ENCODE measurements at regions not wholly inside any gene's neighbourhood (a gene's known extent, or its start where the extent isn't known, plus 50 kb on each side); places are given as distances from the start of the nearest gene placed in this dataset.
A peak's percentile ranks its signal among the peaks of the same experiment; 100 is the strongest.

GRCh38 chr1:234866007-234866866, 256.3 kb upstream of the IRF2BP2 start (continued):
- peak; percentile 92 for TF ChIP-seq EHMT2 (IDR thresholded peaks at IDR 0.05)
- TF ChIP-seq, protein P1, sequence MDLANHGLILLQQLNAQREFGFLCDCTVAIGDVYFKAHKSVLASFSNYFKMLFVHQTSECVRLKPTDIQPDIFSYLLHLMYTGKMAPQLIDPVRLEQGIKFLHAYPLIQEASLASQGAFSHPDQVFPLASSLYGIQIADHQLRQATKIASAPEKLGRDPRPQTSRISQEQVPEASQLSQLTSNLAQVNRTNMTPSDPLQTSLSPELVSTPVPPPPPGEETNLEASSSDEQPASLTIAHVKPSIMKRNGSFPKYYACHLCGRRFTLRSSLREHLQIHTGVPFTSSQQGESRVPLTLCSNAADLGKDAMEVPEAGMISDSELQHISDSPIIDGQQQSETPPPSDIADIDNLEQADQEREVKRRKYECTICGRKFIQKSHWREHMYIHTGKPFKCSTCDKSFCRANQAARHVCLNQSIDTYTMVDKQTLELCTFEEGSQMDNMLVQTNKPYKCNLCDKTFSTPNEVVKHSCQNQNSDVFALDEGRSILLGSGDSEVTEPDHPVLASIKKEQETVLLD (IDR thresholded peaks at IDR 0.05) = peak; percentile 13; the same call in 1 of the 2 replicates
- TF ChIP-seq L3MBTL2 (IDR thresholded peaks at IDR 0.05) = peak; percentile 97
- TF ChIP-seq RCOR1 (IDR thresholded peaks at IDR 0.05; ENCODE audit: borderline replicate concordance in 1 of 2, low read depth in 2 of 2, low read length in 2 of 2) = peak; percentile 9 to 89; a peak in 3 of 4 replicates
- TF ChIP-seq ZNF644 (tag; IDR thresholded peaks at IDR 0.05; ENCODE audit: low read depth) = peak; percentile 91
- TF ChIP-seq, protein P2, sequence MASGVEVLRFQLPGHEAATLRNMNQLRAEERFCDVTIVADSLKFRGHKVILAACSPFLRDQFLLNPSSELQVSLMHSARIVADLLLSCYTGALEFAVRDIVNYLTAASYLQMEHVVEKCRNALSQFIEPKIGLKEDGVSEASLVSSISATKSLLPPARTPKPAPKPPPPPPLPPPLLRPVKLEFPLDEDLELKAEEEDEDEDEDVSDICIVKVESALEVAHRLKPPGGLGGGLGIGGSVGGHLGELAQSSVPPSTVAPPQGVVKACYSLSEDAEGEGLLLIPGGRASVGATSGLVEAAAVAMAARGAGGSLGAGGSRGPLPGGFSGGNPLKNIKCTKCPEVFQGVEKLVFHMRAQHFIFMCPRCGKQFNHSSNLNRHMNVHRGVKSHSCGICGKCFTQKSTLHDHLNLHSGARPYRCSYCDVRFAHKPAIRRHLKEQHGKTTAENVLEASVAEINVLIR (CRISPR knock-in tag; IDR thresholded peaks at IDR 0.05) = peak; percentile 75
- TF ChIP-seq KDM5B (IDR thresholded peaks at IDR 0.05; ENCODE audit: insufficient replicate concordance, low read depth, low read length) = peak; percentile 30
- TF ChIP-seq PYGO2 (tag; IDR thresholded peaks at IDR 0.05) = peak; percentile 35; the same call in 1 of the 2 replicates
- TF ChIP-seq NFIX (CRISPR knock-in tag; IDR thresholded peaks at IDR 0.05; ENCODE audit: low read depth) = no peak
- TF ChIP-seq ZNF609 (CRISPR knock-in tag; IDR thresholded peaks at IDR 0.05; ENCODE audit: borderline replicate concordance) = peak; percentile 85; the same call in 1 of the 2 replicates
- TF ChIP-seq CTBP1 (IDR thresholded peaks at IDR 0.05; ENCODE audit: borderline replicate concordance) = peak; percentile 94; the same call in 1 of the 2 replicates
- TF ChIP-seq SNRNP70 (optimal IDR thresholded peaks at IDR 0.05; ENCODE audit: low read depth, low read length) = no peak
- no peak for TF ChIP-seq ZNF146 (CRISPR knock-in tag; IDR thresholded peaks at IDR 0.05; ENCODE audit: unreplicated experiment)
- peak; percentile 85; the same call in 1 of the 2 replicates for TF ChIP-seq MYC (IDR thresholded peaks at IDR 0.05; ENCODE audit: low read depth, low read length)
- peak; percentile 75; the same call in 1 of the 2 replicates for TF ChIP-seq MYC (CRISPR knock-in tag; IDR thresholded peaks at IDR 0.05; ENCODE audit: borderline replicate concordance, low read depth)
- TF ChIP-seq ZNF583 (CRISPR knock-in tag; IDR thresholded peaks at IDR 0.05) = peak; percentile 61; the same call in 1 of the 2 replicates
- peak; percentile 87 for TF ChIP-seq RFX5 (IDR thresholded peaks at IDR 0.05; ENCODE audit: low read depth, low read length)
- TF ChIP-seq NR2F6 (CRISPR knock-in tag; IDR thresholded peaks at IDR 0.05) = no peak

All from K562 (cell line).